Right atrium auricular region (tissue), 2 donors: ENCODE measurements at regions not wholly inside any gene's neighbourhood (a gene's known extent, or its start where the extent isn't known, plus 50 kb on each side); places are given as distances from the start of the nearest gene placed in this dataset.
"Not testable (repeated sequence)": the region's sequence is repeated elsewhere in the genome, so short reads cannot be mapped to it uniquely, and the experiment has no call there.

ENCODE experiments used
- DNase-seq: peaks from one replicate; pipeline ENCODE4 v3.0.0-alpha.2; 2019; ENCODE audit warnings: low spot score
- H3K27ac ChIP-seq, 2 donors: fragments of 200-600 bp; sonication (generic); 1 replicate in 1 of 2; 2 replicates in 1 of 2; pipeline ENCODE4 v1.5.1; 2016 to 2019
- H3K27me3 ChIP-seq, 2 donors: fragments of 200-600 bp; sonication (generic); one replicate each; pipeline versions ENCODE4 v1.5.1 to v1.6.0; 2017 to 2019
- H3K36me3 ChIP-seq: fragments of 200-600 bp; sonication (generic); one replicate; pipeline ENCODE4 v1.5.1; 2016
- H3K4me1 ChIP-seq, 2 donors: fragments of 200-600 bp; sonication (generic); one replicate each; pipeline versions ENCODE4 v1.5.1 to v1.6.0; 2017 to 2019
- H3K4me3 ChIP-seq, 2 donors: fragments of 200-600 bp; sonication (generic); 1 replicate in 1 of 2; 2 replicates in 1 of 2; pipeline ENCODE4 v1.5.1; 2017 to 2019; ENCODE audit warnings: mild to moderate bottlenecking in 1 of 2, moderate library complexity in 1 of 2
- H3K9me3 ChIP-seq, 2 donors: fragments of 200-600 bp; sonication (generic); one replicate each; pipeline ENCODE4 v1.5.1; 2019
- microRNA counts, 2 donors: library from miRNA; unstranded; fragments of <30 nt; microRNA quantifications; one replicate each; lab custom pipeline; 2016 to 2017
- microRNA-seq, 2 donors: library from miRNA; unstranded; fragments of <30 nt; microRNA quantifications; one replicate each; pipeline ENCODE4, GENCODE V29; 2016 to 2017; ENCODE audit warnings: borderline number of aligned reads in 2 of 2, borderline replicate concordance in 1 of 2
- TF ChIP-seq, protein P1 (sequence below), 2 donors: fragments of 200-600 bp; sonication (generic); IDR thresholded peaks; one replicate each; pipeline ENCODE4 v1.5.1; 2019; ENCODE audit warnings: antibody characterized with exemption in 2 of 2

DNA sequence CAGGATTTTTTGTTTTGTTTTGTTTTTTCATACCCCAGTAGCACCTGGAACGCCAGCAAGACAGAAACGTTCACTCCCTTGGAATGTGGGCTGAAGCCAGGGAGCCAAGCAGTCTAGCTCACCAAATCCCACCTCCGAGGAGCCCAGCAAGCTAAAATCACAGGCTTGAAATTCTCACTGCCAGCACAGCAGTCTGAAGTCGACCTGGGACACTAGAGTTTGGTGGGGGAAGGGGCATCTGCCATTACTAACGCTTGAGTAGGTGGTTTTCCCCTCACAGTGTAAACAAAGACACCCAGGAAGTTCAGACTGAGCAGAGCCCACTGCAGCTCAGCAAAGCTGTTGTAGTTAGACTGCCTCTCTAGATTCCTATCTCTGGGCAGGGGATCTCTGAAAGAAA is 99.6 kb upstream of the FGF16 start:
- Histone ChIP-seq H3K4me3 (no peak overlapping the region), H3K9me3 (peaks cover 0 to 16% of the 10 kb centered on the region in 2 donors), H3K27ac (no peak overlapping the region), H3K27me3 (no peaks in the 10 kb centered on the region), H3K4me1 (no peaks in the 10 kb centered on the region), H3K36me3 (no peaks in the 10 kb centered on the region)
- TF ChIP-seq, protein P1, sequence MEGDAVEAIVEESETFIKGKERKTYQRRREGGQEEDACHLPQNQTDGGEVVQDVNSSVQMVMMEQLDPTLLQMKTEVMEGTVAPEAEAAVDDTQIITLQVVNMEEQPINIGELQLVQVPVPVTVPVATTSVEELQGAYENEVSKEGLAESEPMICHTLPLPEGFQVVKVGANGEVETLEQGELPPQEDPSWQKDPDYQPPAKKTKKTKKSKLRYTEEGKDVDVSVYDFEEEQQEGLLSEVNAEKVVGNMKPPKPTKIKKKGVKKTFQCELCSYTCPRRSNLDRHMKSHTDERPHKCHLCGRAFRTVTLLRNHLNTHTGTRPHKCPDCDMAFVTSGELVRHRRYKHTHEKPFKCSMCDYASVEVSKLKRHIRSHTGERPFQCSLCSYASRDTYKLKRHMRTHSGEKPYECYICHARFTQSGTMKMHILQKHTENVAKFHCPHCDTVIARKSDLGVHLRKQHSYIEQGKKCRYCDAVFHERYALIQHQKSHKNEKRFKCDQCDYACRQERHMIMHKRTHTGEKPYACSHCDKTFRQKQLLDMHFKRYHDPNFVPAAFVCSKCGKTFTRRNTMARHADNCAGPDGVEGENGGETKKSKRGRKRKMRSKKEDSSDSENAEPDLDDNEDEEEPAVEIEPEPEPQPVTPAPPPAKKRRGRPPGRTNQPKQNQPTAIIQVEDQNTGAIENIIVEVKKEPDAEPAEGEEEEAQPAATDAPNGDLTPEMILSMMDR (IDR thresholded peaks at IDR 0.05), result no peak
- no peak for DNase-seq

DNA sequence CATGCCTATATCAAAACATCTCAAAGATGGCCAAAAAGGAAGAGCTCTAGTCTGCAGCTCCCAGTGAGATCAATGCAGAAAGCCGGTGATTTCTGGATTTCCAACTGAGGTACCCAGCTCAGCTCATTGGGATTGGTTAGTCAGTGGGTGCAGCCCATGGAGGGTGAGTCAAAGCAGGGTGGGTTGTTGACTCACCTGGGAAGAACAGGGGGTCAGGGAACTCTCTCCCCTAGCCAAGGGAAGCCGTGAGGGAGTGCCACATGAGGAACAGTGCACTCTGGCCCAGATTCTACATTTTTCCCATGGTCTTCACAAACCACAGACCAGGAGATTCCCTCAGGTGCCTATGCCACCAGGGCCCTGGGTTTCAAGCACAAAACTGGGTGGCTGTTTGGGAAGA is 57.3 kb upstream of the FGF16 start:
- Histone ChIP-seq H3K9me3 (peaks cover 0 to 7% of the 10 kb centered on the region in 2 donors), H3K36me3 (no peaks in the 10 kb centered on the region), H3K4me1 (no peaks in the 10 kb centered on the region), H3K27me3 (no peaks in the 10 kb centered on the region), H3K27ac (no peak overlapping the region), H3K4me3 (no peak overlapping the region)
- TF ChIP-seq, protein P1 (IDR thresholded peaks at IDR 0.05), result no peak
- DNase-seq, result no peak

DNA sequence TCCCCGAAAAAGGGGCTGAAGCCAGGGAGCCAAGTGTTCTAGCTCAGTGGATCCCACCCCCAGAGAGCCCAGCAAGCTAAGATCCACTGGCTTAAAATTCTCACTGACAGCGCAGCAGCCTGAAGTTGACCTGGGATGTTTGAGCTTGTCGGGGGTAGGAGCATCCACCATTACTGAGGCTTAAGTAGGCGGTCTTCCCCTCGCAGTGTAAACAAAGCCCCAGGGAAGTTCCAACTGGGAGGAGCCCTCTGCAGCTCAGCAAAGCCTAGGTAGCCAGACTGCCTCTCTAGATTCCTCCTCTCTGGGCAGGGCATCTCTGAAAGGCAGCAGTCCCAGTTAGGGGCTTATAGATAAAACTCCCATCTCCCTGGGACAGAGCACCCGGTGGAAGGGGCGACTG is 56.8 kb upstream of the FGF16 start:
- H3K9me3 ChIP-seq, DNase-seq, H3K27me3 ChIP-seq, H3K36me3 ChIP-seq, H3K4me3 ChIP-seq, H3K27ac ChIP-seq, H3K4me1 ChIP-seq: not testable (repeated sequence)

DNA sequence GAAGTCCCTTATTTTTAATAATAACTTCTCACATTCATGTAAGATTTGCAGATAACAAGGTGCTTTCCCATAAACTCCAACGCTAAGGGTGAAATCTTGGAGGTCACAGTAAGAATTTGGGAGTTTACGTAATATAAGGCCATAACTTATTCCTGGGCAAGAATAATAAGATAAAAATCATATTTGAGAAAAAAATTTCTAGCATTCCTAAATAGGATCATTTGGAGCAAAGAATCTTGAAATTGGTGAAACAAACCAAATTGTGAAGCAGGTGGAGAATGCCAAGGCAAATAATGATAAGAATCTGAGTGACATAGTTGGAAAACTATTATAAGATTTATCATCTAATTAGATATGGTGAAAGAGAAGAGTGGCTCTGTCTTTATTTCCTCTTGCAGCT is 50.4 kb upstream of the FGF16 start:
- no peak for DNase-seq
- no peaks in the 10 kb centered on the region for H3K27me3 ChIP-seq
- H3K4me1 ChIP-seq, result no peaks in the 10 kb centered on the region
- peaks cover 0 to 3% of the 10 kb centered on the region in 2 donors for H3K9me3 ChIP-seq
- no peak overlapping the region for H3K4me3 ChIP-seq
- no peaks in the 10 kb centered on the region for H3K36me3 ChIP-seq
- TF ChIP-seq, protein P1 (IDR thresholded peaks at IDR 0.05), result no peak
- no peak overlapping the region for H3K27ac ChIP-seq

MicroRNAs in the stretch of these regions (microRNA counts, 767-probe panel; counts per million panel counts)
- microRNA hsa-miR-325 (lab: Ali Mortazavi, UCI) (0 to 31.0 counts per million in 2 donors), microRNA hsa-miR-384 (lab: Ali Mortazavi, UCI) (0 to 1,062 counts per million in 2 donors)

Small RNAs in the stretch of these regions (microRNA-seq; reads per million reads assigned to microRNA genes)
- gene MIR325 (0 reads per million in 2 donors), gene MIR384 (0 reads per million in 2 donors)
